ENCODE measurements at regions not wholly inside any gene's neighbourhood (a gene's known extent, or its start where the extent isn't known, plus 50 kb on each side); places are given as distances from the start of the nearest gene placed in this dataset.

- TF ChIP-seq CTCF (conservative IDR thresholded peaks at IDR 0.05; ENCODE audit: low read depth, low read length) (no peak), RCOR1 (IDR thresholded peaks at IDR 0.05; ENCODE audit: insufficient replicate concordance, low read length) (no peak), RAD21 (IDR thresholded peaks at IDR 0.05; ENCODE audit: low read length) (no peak), MAZ (IDR thresholded peaks at IDR 0.05; ENCODE audit: borderline replicate concordance, low read depth, low read length) (no peak), MXI1 (IDR thresholded peaks at IDR 0.05; ENCODE audit: borderline replicate concordance, low read depth, low read length) (no peak), POLR2A (IDR thresholded peaks at IDR 0.05; ENCODE audit: low read depth, low read length) (no peak), MAFK (IDR thresholded peaks at IDR 0.05; ENCODE audit: low read depth, low read length) (no peak), CHD1 (IDR thresholded peaks at IDR 0.05; ENCODE audit: low read depth, low read length) (no peak), CEBPB (IDR thresholded peaks at IDR 0.05; ENCODE audit: low read depth, low read length) (no peak), RFX5 (IDR thresholded peaks at IDR 0.05; ENCODE audit: low read depth, low read length) (no peak)
These were observed 83.3 kb downstream of the C4orf33 start for GRCh38 chr4:129179276-129179675.

All from IMR-90 (cell line).